Suprapubic skin (tissue), 4 donors: ENCODE measurements at regions not wholly inside any gene's neighbourhood (a gene's known extent, or its start where the extent isn't known, plus 50 kb on each side); places are given as distances from the start of the nearest gene placed in this dataset.
"Not testable (repeated sequence)": the region's sequence is repeated elsewhere in the genome, so short reads cannot be mapped to it uniquely, and the experiment has no call there.

Source experiments
- DNase-seq, 2 donors: peaks; one replicate each; pipeline ENCODE4 v3.0.0-alpha.2; 2019; ENCODE audit warnings: low spot score in 2 of 2
- H3K27ac ChIP-seq: fragments of 200-600 bp; sonication (generic); one replicate; pipeline ENCODE4 v1.5.1; 2019
- H3K27me3 ChIP-seq: fragments of 200-600 bp; sonication (generic); one replicate; pipeline ENCODE4 v1.5.1; 2019
- H3K36me3 ChIP-seq: fragments of 200-600 bp; sonication (generic); one replicate; pipeline ENCODE4 v1.5.1; 2019
- H3K4me1 ChIP-seq: fragments of 200-600 bp; sonication (generic); one replicate; pipeline ENCODE4 v1.5.1; 2019
- H3K4me3 ChIP-seq: fragments of 200-600 bp; sonication (generic); one replicate; pipeline ENCODE4 v1.5.1; 2019; ENCODE audit warnings: mild to moderate bottlenecking
- H3K9me3 ChIP-seq: fragments of 200-600 bp; sonication (generic); one replicate; pipeline ENCODE4 v1.5.1; 2019
- EP300 ChIP-seq: sonication (generic); formaldehyde crosslinking; IDR thresholded peaks from one replicate; pipeline ENCODE4 v1.6.1; 2017; ENCODE audit warnings: antibody characterized with exemption
- POLR2A ChIP-seq, 2 donors: fragments of 450-650 bp; IDR thresholded peaks; one replicate each; pipeline ENCODE4 v1.6.1; 2017; ENCODE audit warnings: antibody characterized with exemption in 2 of 2, mild to moderate bottlenecking in 2 of 2, moderate library complexity in 2 of 2
- POLR2AphosphoS5 ChIP-seq, 3 donors: sonication (generic); formaldehyde crosslinking; IDR thresholded peaks; one replicate each; pipeline ENCODE4 v1.6.1; 2017; ENCODE audit warnings: antibody characterized with exemption in 3 of 3
- WGBS: methylation state at CpG from one replicate; pipeline ENCODE4 v1.1.5; 2018; 5-methylcytosine and 5-hydroxymethylcytosine counted together
- TF ChIP-seq, protein P1 (sequence below), 2 donors: fragments of 200-600 bp in 1 of 2; fragments of 450-650 bp in 1 of 2; sonication (generic) in 1 of 2; IDR thresholded peaks; one replicate each; pipeline ENCODE4 v1.5.1; 2016 to 2019; ENCODE audit warnings: antibody characterized with exemption in 2 of 2, mild to moderate bottlenecking in 1 of 2, moderate library complexity in 1 of 2

DNA sequence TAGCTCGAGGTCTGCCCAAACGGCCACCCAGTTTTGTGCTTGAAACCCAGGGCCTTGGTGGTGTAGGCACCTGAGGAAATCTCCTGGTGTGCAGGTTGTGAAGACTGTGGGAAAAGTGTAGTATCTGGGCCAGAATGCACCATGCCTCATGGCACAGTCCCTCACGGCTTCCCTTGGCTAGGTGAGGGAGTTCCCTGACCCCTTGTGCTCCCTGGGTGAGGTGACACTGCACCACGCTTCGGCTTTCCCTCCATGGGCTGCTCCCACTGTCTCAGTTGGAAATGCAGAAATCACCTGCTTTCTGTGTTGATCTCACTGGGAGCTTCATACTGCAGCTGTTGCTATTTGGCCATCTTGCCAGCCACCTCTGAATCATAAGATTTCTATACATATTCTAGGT lies 62.4 kb upstream of the CDK6 start:
- Histone ChIP-seq H3K4me3 (no peak overlapping the region), H3K36me3 (no peaks in the 10 kb centered on the region), H3K27me3 (no peaks in the 10 kb centered on the region), H3K4me1 (no peaks in the 10 kb centered on the region), H3K27ac (no peak overlapping the region), H3K9me3 (peaks cover 12% of the 10 kb centered on the region)
- no peak for DNase-seq
- TF ChIP-seq EP300 (no peak), POLR2AphosphoS5 (IDR thresholded peaks at IDR 0.05) (no peak), POLR2A (IDR thresholded peaks at IDR 0.05) (no peak)
- TF ChIP-seq, protein P1, sequence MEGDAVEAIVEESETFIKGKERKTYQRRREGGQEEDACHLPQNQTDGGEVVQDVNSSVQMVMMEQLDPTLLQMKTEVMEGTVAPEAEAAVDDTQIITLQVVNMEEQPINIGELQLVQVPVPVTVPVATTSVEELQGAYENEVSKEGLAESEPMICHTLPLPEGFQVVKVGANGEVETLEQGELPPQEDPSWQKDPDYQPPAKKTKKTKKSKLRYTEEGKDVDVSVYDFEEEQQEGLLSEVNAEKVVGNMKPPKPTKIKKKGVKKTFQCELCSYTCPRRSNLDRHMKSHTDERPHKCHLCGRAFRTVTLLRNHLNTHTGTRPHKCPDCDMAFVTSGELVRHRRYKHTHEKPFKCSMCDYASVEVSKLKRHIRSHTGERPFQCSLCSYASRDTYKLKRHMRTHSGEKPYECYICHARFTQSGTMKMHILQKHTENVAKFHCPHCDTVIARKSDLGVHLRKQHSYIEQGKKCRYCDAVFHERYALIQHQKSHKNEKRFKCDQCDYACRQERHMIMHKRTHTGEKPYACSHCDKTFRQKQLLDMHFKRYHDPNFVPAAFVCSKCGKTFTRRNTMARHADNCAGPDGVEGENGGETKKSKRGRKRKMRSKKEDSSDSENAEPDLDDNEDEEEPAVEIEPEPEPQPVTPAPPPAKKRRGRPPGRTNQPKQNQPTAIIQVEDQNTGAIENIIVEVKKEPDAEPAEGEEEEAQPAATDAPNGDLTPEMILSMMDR (IDR thresholded peaks at IDR 0.05), result no peak
- 95% methylated on average over 5 of the region's 5 CpGs for WGBS

- 91% methylated on average over 2 of the region's 2 CpGs for WGBS
Measured at GRCh38 chr7:92894857-92895256, 58.5 kb upstream of the CDK6 start.

DNA sequence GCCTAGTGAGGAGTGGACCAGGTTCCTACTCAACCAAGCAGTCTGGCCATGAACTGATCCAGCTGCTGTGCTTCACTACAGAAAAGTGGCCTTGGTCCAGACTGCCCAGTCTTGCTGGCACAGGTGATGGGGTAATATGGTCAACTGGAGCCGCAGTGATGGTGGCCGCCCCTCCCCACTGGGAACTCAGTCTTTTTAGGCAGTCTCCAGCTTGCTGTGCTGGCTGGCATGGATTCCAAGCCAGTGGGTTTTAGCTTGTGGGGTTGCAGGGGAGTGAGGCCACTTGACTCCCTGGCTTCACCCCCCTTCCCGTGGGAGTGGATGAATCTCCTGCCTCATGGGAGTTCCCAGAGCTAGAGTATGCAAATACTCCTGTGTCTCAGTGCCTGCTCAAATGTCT lies 52.7 kb upstream of the CDK6 start:
- Histone ChIP-seq H3K4me1 (no peaks in the 10 kb centered on the region), H3K4me3 (no peak overlapping the region), H3K27me3 (no peaks in the 10 kb centered on the region), H3K36me3 (no peaks in the 10 kb centered on the region), H3K27ac (no peak overlapping the region), H3K9me3 (no peaks in the 10 kb centered on the region)
- TF ChIP-seq POLR2A (IDR thresholded peaks at IDR 0.05) (no peak), EP300 (no peak), POLR2AphosphoS5 (IDR thresholded peaks at IDR 0.05) (no peak)
- TF ChIP-seq, protein P1 (IDR thresholded peaks at IDR 0.05), result no peak
- 100% methylated on average over 1 of the region's 3 CpGs for WGBS
- no peak for DNase-seq

More at GRCh38 chr7:92894857-92895256, 58.5 kb upstream of the CDK6 start:
- not testable (repeated sequence) for H3K4me3 ChIP-seq, H3K4me1 ChIP-seq, H3K36me3 ChIP-seq, DNase-seq, H3K27me3 ChIP-seq, H3K27ac ChIP-seq
- peaks cover 12% of the 10 kb centered on the region for H3K9me3 ChIP-seq
